IPS-NIHi7 (cell line): ENCODE measurements at regions not wholly inside any gene's neighbourhood (a gene's known extent, or its start where the extent isn't known, plus 50 kb on each side); places are given as distances from the start of the nearest gene placed in this dataset.

ENCODE experiments used
- DNase-seq: peaks from one replicate; pipeline ENCODE4 v3.0.0; 2012; ENCODE audit warnings: mixed read lengths; ENCODE audit errors: extremely low spot score

- DNase-seq, result no peak
Observed at GRCh38 chr21:32216293-32216692, 62.6 kb downstream of the MIS18A start.

GRCh38 chr21:32215306-32215685, 63.6 kb downstream of the MIS18A start:
- DNase-seq, result no peak

GRCh38 chr21:32214654-32215305, 64.1 kb downstream of the MIS18A start:
- no peak for DNase-seq

- DNase-seq, result no peak
Observed at GRCh38 chr21:32212116-32212515, 66.7 kb downstream of the MIS18A start.

GRCh38 chr21:32211306-32211705, 67.5 kb downstream of the MIS18A start:
- DNase-seq, result no peak

GRCh38 chr21:32209580-32209979, 69.3 kb downstream of the MIS18A start:
- DNase-seq, result no peak

GRCh38 chr21:32207406-32207716, 71.5 kb downstream of the MIS18A start:
- no peak for DNase-seq

- no peak for DNase-seq
Observed at GRCh38 chr21:32206631-32207405, 72.0 kb downstream of the MIS18A start.

GRCh38 chr21:32203877-32204480, 74.9 kb downstream of the MIS18A start:
- DNase-seq, result no peak

- DNase-seq, result no peak
Observed at GRCh38 chr21:32200029-32200428, 78.8 kb downstream of the MIS18A start.

- DNase-seq, result no peak
Observed at GRCh38 chr21:32198384-32198783, 80.5 kb downstream of the MIS18A start.

GRCh38 chr21:32197896-32198295, 81.0 kb downstream of the MIS18A start:
- DNase-seq, result no peak

- DNase-seq, result no peak
Observed at GRCh38 chr21:32196001-32196400, 82.8 kb downstream of the MIS18A start.

GRCh38 chr21:32193098-32193465, 85.8 kb downstream of the MIS18A start:
- no peak for DNase-seq

- no peak for DNase-seq
Observed at GRCh38 chr21:32192291-32193097, 86.4 kb downstream of the MIS18A start.

GRCh38 chr21:32190493-32191144, 88.2 kb downstream of the MIS18A start:
- DNase-seq, result no peak

- DNase-seq, result no peak
Observed at GRCh38 chr21:32189688-32190483, 89.0 kb downstream of the MIS18A start.

GRCh38 chr21:32186804-32187203, 92.0 kb downstream of the MIS18A start:
- DNase-seq, result no peak

- DNase-seq, result no peak
Observed at GRCh38 chr21:32185726-32186125, 93.1 kb downstream of the MIS18A start.

- no peak for DNase-seq
Observed at GRCh38 chr21:32185103-32185502, 93.7 kb downstream of the MIS18A start.

GRCh38 chr21:32184485-32184884, 94.4 kb downstream of the MIS18A start:
- DNase-seq, result peak; percentile 20
